ENCODE measurements at regions not wholly inside any gene's neighbourhood (a gene's known extent, or its start where the extent isn't known, plus 50 kb on each side); places are given as distances from the start of the nearest gene placed in this dataset.

- DNase-seq (ENCODE audit: low read depth), result no peak
- H3K4me3 ChIP-seq (ENCODE audit: low read depth, low read length), result no peak overlapping the region
- TF ChIP-seq, protein P1, sequence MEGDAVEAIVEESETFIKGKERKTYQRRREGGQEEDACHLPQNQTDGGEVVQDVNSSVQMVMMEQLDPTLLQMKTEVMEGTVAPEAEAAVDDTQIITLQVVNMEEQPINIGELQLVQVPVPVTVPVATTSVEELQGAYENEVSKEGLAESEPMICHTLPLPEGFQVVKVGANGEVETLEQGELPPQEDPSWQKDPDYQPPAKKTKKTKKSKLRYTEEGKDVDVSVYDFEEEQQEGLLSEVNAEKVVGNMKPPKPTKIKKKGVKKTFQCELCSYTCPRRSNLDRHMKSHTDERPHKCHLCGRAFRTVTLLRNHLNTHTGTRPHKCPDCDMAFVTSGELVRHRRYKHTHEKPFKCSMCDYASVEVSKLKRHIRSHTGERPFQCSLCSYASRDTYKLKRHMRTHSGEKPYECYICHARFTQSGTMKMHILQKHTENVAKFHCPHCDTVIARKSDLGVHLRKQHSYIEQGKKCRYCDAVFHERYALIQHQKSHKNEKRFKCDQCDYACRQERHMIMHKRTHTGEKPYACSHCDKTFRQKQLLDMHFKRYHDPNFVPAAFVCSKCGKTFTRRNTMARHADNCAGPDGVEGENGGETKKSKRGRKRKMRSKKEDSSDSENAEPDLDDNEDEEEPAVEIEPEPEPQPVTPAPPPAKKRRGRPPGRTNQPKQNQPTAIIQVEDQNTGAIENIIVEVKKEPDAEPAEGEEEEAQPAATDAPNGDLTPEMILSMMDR (conservative IDR thresholded peaks at IDR 0.05; ENCODE audit: low read depth, low read length), result no peak
Observed at GRCh38 chr6:22035690-22036089, 261.1 kb downstream of the PRL start.

GRCh38 chr6:22036275-22036674, 260.6 kb downstream of the PRL start:
- TF ChIP-seq, protein P1 (conservative IDR thresholded peaks at IDR 0.05; ENCODE audit: low read depth, low read length), result no peak
- peak; percentile 95 for DNase-seq (ENCODE audit: low read depth)
- peak overlapping the region; percentile 14 for H3K4me3 ChIP-seq (ENCODE audit: low read depth, low read length)

GRCh38 chr6:22036699-22037098, 260.1 kb downstream of the PRL start:
- DNase-seq (ENCODE audit: low read depth), result no peak

DNA sequence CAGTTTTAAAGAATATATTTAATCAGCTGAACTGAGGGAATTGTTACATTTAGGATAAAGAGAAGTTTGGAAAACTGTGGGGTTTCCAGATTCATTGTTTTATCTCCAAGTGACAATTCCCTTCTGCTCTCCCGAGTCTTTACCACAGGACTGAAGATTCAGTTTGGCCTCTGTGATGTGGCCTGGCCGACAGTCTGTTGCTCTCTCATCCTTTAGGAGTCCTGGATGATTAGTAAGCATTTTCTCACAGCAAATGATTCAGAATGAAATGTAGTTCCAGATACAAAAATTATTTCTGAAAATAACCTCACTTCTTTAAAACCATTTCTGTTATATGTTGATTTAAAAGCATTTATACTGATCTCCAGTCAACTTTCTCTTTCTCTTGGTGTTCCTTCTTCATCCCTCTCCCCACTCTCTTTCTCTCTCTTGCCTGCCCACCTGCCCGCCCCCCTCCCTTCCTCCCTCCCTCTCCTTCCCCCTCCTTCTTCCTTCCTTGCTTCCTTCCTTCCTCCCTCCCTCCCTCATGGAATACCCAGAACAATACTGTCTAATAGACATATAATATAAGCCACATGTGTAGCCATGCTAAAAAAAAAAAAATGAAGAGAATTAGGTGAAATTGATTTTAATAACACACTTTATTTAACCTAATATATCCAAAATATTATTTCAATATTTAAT, 254.9 kb downstream of the PRL start:
- no peak for DNase-seq (ENCODE audit: low read depth)
- TF ChIP-seq, protein P1 (conservative IDR thresholded peaks at IDR 0.05; ENCODE audit: low read depth, low read length), result no peak
- no peak overlapping the region for H3K4me3 ChIP-seq (ENCODE audit: low read depth, low read length)

More at GRCh38 chr6:22036699-22037098, 260.1 kb downstream of the PRL start:
- peak overlapping the region; percentile 14 for H3K4me3 ChIP-seq (ENCODE audit: low read depth, low read length)
- TF ChIP-seq, protein P1 (conservative IDR thresholded peaks at IDR 0.05; ENCODE audit: low read depth, low read length), result no peak

- peak; percentile 52 for DNase-seq (ENCODE audit: low read depth)
- TF ChIP-seq, protein P1 (conservative IDR thresholded peaks at IDR 0.05; ENCODE audit: low read depth, low read length), result no peak
Observed at GRCh38 chr6:22042706-22043105, 254.1 kb downstream of the PRL start.

GRCh38 chr6:22043284-22043962, 253.4 kb downstream of the PRL start:
- TF ChIP-seq, protein P1 (conservative IDR thresholded peaks at IDR 0.05; ENCODE audit: low read depth, low read length), result no peak
- H3K4me3 ChIP-seq (ENCODE audit: low read depth, low read length), result peak overlapping the region; percentile 32
- no peak for DNase-seq (ENCODE audit: low read depth)

More at GRCh38 chr6:22042706-22043105, 254.1 kb downstream of the PRL start:
- peak overlapping the region; percentile 32 for H3K4me3 ChIP-seq (ENCODE audit: low read depth, low read length)
